Colonic mucosa (tissue), 4 donors: ENCODE measurements at regions not wholly inside any gene's neighbourhood (a gene's known extent, or its start where the extent isn't known, plus 50 kb on each side); places are given as distances from the start of the nearest gene placed in this dataset.
"Not testable (repeated sequence)": the region's sequence is repeated elsewhere in the genome, so short reads cannot be mapped to it uniquely, and the experiment has no call there.

Source experiments
- DNase-seq: peaks from one replicate; pipeline ENCODE4 v3.0.0-alpha.2; 2020
- H3K27ac ChIP-seq: fragments of 200-600 bp; one replicate; pipeline ENCODE4 v1.8.0; 2021
- H3K27me3 ChIP-seq: fragments of 200-600 bp; one replicate; pipeline ENCODE4 v1.8.0; 2021
- H3K36me3 ChIP-seq: fragments of 200-600 bp; one replicate; pipeline ENCODE4 v1.8.0; 2021
- H3K4me1 ChIP-seq: fragments of 200-600 bp; one replicate; pipeline ENCODE4 v1.8.0; 2021; ENCODE audit warnings: mild to moderate bottlenecking
- H3K4me3 ChIP-seq: fragments of 200-600 bp; one replicate; pipeline ENCODE4 v1.8.0; 2021
- H3K9ac ChIP-seq, 2 donors: one replicate each; pipeline ENCODE4 v1.7.0; 2013; ENCODE audit warnings: control low read depth in 2 of 2, low read depth in 2 of 2, low read length in 2 of 2
- H3K9me3 ChIP-seq: fragments of 200-600 bp; one replicate; pipeline ENCODE4 v1.8.0; 2021
- intact Hi-C: fragments of 100-400 bp; cut with DNase I; formaldehyde crosslinking; loops from one replicate; pipeline ENCODE4 v1.14.1; 2022
- TF ChIP-seq, protein P1 (sequence below): fragments of 200-600 bp; IDR thresholded peaks from one replicate; pipeline ENCODE4 v1.8.0; 2022; ENCODE audit warnings: antibody characterized with exemption, mild to moderate bottlenecking
- donor health status: healthy.
- donor health status: DM: no; HTN: no; CAD: no.
- donor health status: DM: no; HTN: no; CAD: no.

GRCh38 chr10:60595852-60596251 is 182.4 kb upstream of the CDK1 start:
- Histone ChIP-seq H3K9me3 (no peaks in the 10 kb centered on the region), H3K4me3 (no peak overlapping the region), H3K27ac (no peak overlapping the region), H3K4me1 (no peaks in the 10 kb centered on the region), H3K9ac (no peak overlapping the region), H3K36me3 (no peaks in the 10 kb centered on the region), H3K27me3 (no peaks in the 10 kb centered on the region)
- intact Hi-C loops, result no loop called here
- TF ChIP-seq, protein P1, sequence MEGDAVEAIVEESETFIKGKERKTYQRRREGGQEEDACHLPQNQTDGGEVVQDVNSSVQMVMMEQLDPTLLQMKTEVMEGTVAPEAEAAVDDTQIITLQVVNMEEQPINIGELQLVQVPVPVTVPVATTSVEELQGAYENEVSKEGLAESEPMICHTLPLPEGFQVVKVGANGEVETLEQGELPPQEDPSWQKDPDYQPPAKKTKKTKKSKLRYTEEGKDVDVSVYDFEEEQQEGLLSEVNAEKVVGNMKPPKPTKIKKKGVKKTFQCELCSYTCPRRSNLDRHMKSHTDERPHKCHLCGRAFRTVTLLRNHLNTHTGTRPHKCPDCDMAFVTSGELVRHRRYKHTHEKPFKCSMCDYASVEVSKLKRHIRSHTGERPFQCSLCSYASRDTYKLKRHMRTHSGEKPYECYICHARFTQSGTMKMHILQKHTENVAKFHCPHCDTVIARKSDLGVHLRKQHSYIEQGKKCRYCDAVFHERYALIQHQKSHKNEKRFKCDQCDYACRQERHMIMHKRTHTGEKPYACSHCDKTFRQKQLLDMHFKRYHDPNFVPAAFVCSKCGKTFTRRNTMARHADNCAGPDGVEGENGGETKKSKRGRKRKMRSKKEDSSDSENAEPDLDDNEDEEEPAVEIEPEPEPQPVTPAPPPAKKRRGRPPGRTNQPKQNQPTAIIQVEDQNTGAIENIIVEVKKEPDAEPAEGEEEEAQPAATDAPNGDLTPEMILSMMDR, result no peak
- no peak for DNase-seq

DNA sequence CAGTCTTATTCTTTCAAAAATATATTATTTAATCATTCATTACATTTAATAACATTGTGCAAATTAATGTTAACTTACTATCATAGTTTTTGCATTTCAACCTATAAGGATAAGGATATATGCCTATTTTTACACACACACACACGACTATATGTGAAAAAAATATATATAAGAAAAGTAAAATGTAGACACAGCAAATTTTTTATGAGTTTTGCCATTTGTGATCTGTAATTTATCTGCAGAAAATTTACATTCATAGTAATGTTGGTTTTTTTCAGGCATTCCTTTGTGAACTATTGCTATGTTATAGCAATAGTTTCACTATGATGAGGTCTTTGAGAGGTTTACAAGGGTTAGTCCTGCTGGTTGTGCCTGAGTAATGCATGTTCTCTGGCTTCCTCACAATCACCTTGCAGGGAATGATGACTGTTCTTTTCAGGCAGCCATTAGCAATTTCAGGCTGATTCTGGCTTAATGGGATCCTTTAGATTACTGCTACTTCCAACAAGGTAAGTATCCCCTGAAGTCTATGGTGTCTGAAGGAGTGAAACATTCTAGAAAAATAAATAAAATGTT is 183.7 kb upstream of the CDK1 start:
- intact Hi-C loops, result no loop called here
- TF ChIP-seq, protein P1, result no peak

GRCh38 chr10:60591119-60591518 is 187.2 kb upstream of the CDK1 start:
- no peak for DNase-seq
- H3K36me3 ChIP-seq, result no peaks in the 10 kb centered on the region
- TF ChIP-seq, protein P1, result no peak
- no peak overlapping the region for H3K27ac ChIP-seq
- H3K9me3 ChIP-seq, result no peaks in the 10 kb centered on the region
- no peak overlapping the region for H3K9ac ChIP-seq
- no peaks in the 10 kb centered on the region for H3K27me3 ChIP-seq
- H3K4me3 ChIP-seq, result no peak overlapping the region
- intact Hi-C loops, result no loop called here
- no peaks in the 10 kb centered on the region for H3K4me1 ChIP-seq

More for the DNA sequence above, 183.7 kb upstream of the CDK1 start:
- Histone ChIP-seq H3K27ac (no peak overlapping the region), H3K9me3 (no peaks in the 10 kb centered on the region), H3K36me3 (no peaks in the 10 kb centered on the region), H3K4me3 (no peak overlapping the region), H3K9ac (no peak overlapping the region), H3K4me1 (no peaks in the 10 kb centered on the region), H3K27me3 (no peaks in the 10 kb centered on the region)
- DNase-seq, result no peak

GRCh38 chr10:60589376-60589775 is 188.9 kb upstream of the CDK1 start:
- Histone ChIP-seq H3K4me3 (no peak overlapping the region), H3K27ac (no peak overlapping the region), H3K9ac (no peak overlapping the region), H3K36me3 (no peaks in the 10 kb centered on the region), H3K27me3 (no peaks in the 10 kb centered on the region), H3K4me1 (no peaks in the 10 kb centered on the region), H3K9me3 (no peaks in the 10 kb centered on the region)
- no peak for DNase-seq
- TF ChIP-seq, protein P1, result no peak
- intact Hi-C loops, result no loop called here

DNA sequence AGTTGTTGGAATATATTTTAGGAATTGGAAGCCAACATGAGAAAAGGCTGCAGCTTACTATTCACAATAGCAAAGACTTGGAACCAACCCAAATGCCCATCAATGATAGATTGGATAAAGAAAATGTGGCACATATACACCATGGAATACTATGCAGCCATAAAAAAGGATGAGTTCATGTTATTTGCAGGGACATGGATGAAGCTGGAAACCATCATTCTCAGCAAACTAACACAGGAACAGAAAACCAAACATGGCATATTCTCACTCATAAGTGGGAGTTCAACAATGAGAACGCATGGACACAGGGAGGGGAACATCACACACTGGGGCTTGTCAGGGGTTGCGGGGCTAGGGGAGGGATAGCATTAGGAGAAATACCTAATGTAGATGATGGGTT is 192.1 kb upstream of the ANK3 start:
- intact Hi-C loops, H3K27ac ChIP-seq, DNase-seq, H3K4me1 ChIP-seq, H3K36me3 ChIP-seq, H3K4me3 ChIP-seq, H3K27me3 ChIP-seq, H3K9ac ChIP-seq, H3K9me3 ChIP-seq: not testable (repeated sequence)

GRCh38 chr10:60578217-60578616 is 188.5 kb upstream of the ANK3 start:
- intact Hi-C loops, result no loop called here
- no peaks in the 10 kb centered on the region for H3K27me3 ChIP-seq
- no peak overlapping the region for H3K9ac ChIP-seq
- no peaks in the 10 kb centered on the region for H3K9me3 ChIP-seq
- no peak overlapping the region for H3K27ac ChIP-seq
- H3K4me1 ChIP-seq, result no peaks in the 10 kb centered on the region
- no peak for DNase-seq
- H3K4me3 ChIP-seq, result no peak overlapping the region
- no peaks in the 10 kb centered on the region for H3K36me3 ChIP-seq
- TF ChIP-seq, protein P1, result no peak
